Psoas muscle (tissue), 7 donors: ENCODE measurements at regions not wholly inside any gene's neighbourhood (a gene's known extent, or its start where the extent isn't known, plus 50 kb on each side); places are given as distances from the start of the nearest gene placed in this dataset.
"Not testable (repeated sequence)": the region's sequence is repeated elsewhere in the genome, so short reads cannot be mapped to it uniquely, and the experiment has no call there.

Experiments
- ATAC-seq, 4 donors: fragments of 200-7000 bp; cut with Tn5 transposase; one replicate each; pipeline ENCODE4 v1.9.1; 2020; ENCODE audit warnings: moderate library complexity in 3 of 4, mild to moderate bottlenecking in 2 of 4
- DNase-seq, 2 donors: peaks; one replicate each; pipeline ENCODE4 v3.0.0-alpha.2; 2020
- H3K27ac ChIP-seq: fragments of 200-600 bp; one replicate; pipeline ENCODE4 v1.8.0; 2022
- H3K27me3 ChIP-seq, 3 donors: fragments of 200-600 bp in 1 of 3; one replicate each; pipeline versions ENCODE4 v1.6.1 to v1.8.0; 2013 to 2022; ENCODE audit warnings: low read length in 2 of 3, mild to moderate bottlenecking in 2 of 3, moderate library complexity in 1 of 3; ENCODE audit not compliant: insufficient read depth in 3 of 3
- H3K36me3 ChIP-seq, 2 donors: fragments of 200-600 bp in 1 of 2; one replicate each; pipeline versions ENCODE4 v1.6.1 to v1.8.0; 2013 to 2022; ENCODE audit warnings: low read depth in 1 of 2, mild to moderate bottlenecking in 1 of 2, moderate library complexity in 1 of 2; ENCODE audit not compliant: insufficient read depth in 1 of 2
- H3K4me1 ChIP-seq: fragments of 200-600 bp; one replicate; pipeline ENCODE4 v1.8.0; 2022
- H3K4me3 ChIP-seq: fragments of 200-600 bp; one replicate; pipeline ENCODE4 v1.8.0; 2022; ENCODE audit warnings: mild to moderate bottlenecking
- H3K9me3 ChIP-seq: fragments of 200-600 bp; one replicate; pipeline ENCODE4 v1.8.0; 2022
- CTCF ChIP-seq: fragments of 200-600 bp; IDR thresholded peaks from one replicate; pipeline ENCODE4 v1.8.0; 2022; ENCODE audit warnings: antibody characterized with exemption
- WGBS, 3 donors: extraction: QIAGEN DNeasy Blood & Tissue Kit; methylation state at CpG; one replicate each; pipeline versions ENCODE4 v1.1.6 to v1.1.7; 2013; 5-methylcytosine and 5-hydroxymethylcytosine counted together
- intact Hi-C, 2 donors: fragments of 100-400 bp; cut with DNase I; formaldehyde crosslinking; loops; one replicate each; pipeline versions ENCODE4 v1.11.0 to v1.14.2; 2022
- donor health status: healthy with polysubstance abuse.
- donor health status: DM: no; HTN: no; CAD: no; lungs with moderate emphysema.
- donor health status: Bipolar disorder and iron deficiency.
- donor health status: healthy.
- donor health status: DM: yes; HTN: yes; CAD: no.
- donor health status: DM: no; HTN: no; CAD: no.
- donor health status: DM: yes; HTN: yes; CAD: no.

- intact Hi-C loops, result no loop called here
- Histone ChIP-seq H3K36me3 (no peaks in the 10 kb centered on the region), H3K9me3 (no peaks in the 10 kb centered on the region), H3K27me3 (no peaks in the 10 kb centered on the region), H3K4me1 (no peaks in the 10 kb centered on the region), H3K4me3 (no peak overlapping the region), H3K27ac (no peak overlapping the region)
- WGBS, 3 donors, result 92 to 96% (median 95%) methylated on average over 2 of the region's 2 CpGs
- TF ChIP-seq CTCF, result no peak
- DNase-seq (no peak), ATAC-seq (no peak)
These were observed 51.9 kb upstream of the ZNF217 start for GRCh38 chr20:53645582-53645897.

GRCh38 chr20:53644108-53644507, 50.5 kb upstream of the ZNF217 start:
- H3K27ac ChIP-seq, H3K27me3 ChIP-seq, H3K9me3 ChIP-seq, H3K4me1 ChIP-seq, ATAC-seq, H3K36me3 ChIP-seq, DNase-seq, intact Hi-C loops, H3K4me3 ChIP-seq: not testable (repeated sequence)
- WGBS, 3 donors, result 96 to 98% (median 97%) methylated on average over 8 of the region's 8 CpGs
